ENCODE measurements at regions not wholly inside any gene's neighbourhood (a gene's known extent, or its start where the extent isn't known, plus 50 kb on each side); places are given as distances from the start of the nearest gene placed in this dataset.

DNA sequence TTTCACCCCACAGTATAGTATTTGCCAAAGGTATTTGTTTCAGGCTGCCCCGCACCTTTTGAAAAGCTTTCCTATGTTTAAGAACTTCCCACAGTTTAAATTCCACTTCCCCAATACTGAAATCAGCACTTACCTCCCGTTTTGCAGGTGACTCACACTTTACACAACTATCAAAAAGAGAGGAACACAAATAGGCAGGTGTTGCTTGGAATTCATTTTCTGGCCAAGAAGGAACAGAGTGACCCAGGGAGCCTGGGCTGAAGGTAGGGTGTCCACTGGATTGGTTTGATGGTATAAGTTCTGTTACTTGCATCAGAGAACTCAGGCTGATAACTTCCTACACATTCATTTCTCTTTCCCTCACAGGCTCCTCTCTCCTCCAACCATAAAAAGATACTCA is 60.1 kb upstream of the SLC30A5 start:
- no peak for TF ChIP-seq SIN3A (IDR thresholded peaks at IDR 0.05; ENCODE audit: borderline replicate concordance, insufficient read depth, low read depth, low read length)
- TF ChIP-seq, protein P1, sequence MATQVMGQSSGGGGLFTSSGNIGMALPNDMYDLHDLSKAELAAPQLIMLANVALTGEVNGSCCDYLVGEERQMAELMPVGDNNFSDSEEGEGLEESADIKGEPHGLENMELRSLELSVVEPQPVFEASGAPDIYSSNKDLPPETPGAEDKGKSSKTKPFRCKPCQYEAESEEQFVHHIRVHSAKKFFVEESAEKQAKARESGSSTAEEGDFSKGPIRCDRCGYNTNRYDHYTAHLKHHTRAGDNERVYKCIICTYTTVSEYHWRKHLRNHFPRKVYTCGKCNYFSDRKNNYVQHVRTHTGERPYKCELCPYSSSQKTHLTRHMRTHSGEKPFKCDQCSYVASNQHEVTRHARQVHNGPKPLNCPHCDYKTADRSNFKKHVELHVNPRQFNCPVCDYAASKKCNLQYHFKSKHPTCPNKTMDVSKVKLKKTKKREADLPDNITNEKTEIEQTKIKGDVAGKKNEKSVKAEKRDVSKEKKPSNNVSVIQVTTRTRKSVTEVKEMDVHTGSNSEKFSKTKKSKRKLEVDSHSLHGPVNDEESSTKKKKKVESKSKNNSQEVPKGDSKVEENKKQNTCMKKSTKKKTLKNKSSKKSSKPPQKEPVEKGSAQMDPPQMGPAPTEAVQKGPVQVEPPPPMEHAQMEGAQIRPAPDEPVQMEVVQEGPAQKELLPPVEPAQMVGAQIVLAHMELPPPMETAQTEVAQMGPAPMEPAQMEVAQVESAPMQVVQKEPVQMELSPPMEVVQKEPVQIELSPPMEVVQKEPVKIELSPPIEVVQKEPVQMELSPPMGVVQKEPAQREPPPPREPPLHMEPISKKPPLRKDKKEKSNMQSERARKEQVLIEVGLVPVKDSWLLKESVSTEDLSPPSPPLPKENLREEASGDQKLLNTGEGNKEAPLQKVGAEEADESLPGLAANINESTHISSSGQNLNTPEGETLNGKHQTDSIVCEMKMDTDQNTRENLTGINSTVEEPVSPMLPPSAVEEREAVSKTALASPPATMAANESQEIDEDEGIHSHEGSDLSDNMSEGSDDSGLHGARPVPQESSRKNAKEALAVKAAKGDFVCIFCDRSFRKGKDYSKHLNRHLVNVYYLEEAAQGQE (IDR thresholded peaks at IDR 0.05; ENCODE audit: insufficient read depth in 1 of 2, low read depth in 2 of 2, low read length in 1 of 2) = no peak
- BruUV-seq (replicated peaks) = no TSS peak
- Histone ChIP-seq H3K36me3 (ENCODE audit: control insufficient read depth, insufficient read depth, low read length) (no peaks in the 10 kb centered on the region), H3K4me1 (ENCODE audit: control insufficient read depth, insufficient read depth, low read length) (no peaks in the 10 kb centered on the region), H3K9me3 (ENCODE audit: control insufficient read depth, insufficient read depth, low read depth, low read length) (no peaks in the 10 kb centered on the region), H3K27me3 (ENCODE audit: control insufficient read depth, insufficient read depth, low read length) (peaks cover 21% of the 10 kb centered on the region), H3K27ac (ENCODE audit: low read length) (no peak overlapping the region), H3K4me3 (ENCODE audit: low read depth in 2 of 2, low read length in 2 of 2) (no peak overlapping the region)
- intact Hi-C loops (cut with micrococcal nuclease; ENCODE audit: unreplicated experiment) = no loop called here
- CTCF ChIA-PET = interaction anchor here (0.6 kb wide), 1 partner anchor 260 kb away, joined by 6 read pairs; no protein-coding TSS in a partner anchor
- POLR2A ChIA-PET = no interaction called here
- DNase-seq (ENCODE audit: low read depth, low spot score) (no peak), ATAC-seq (no peak)
- in situ Hi-C loops (cut with HindIII; ENCODE audit: low pct_unique_long_range_greater_than_20kb, low sequenced_read_pairs) = no loop called here

- BruUV-seq (replicated peaks) = no TSS peak
- intact Hi-C loops (cut with micrococcal nuclease; ENCODE audit: unreplicated experiment) = no loop called here
- no peaks in the 10 kb centered on the region for H3K4me1 ChIP-seq (ENCODE audit: control insufficient read depth, insufficient read depth, low read length)
- ChIA-PET POLR2A (no interaction called here), CTCF (interaction anchor here (0.6 kb wide), 2 partner anchors 264 to 303 kb away, joined by 3 read pairs; no protein-coding TSS in a partner anchor)
- H3K4me3 ChIP-seq (ENCODE audit: low read depth in 2 of 2, low read length in 2 of 2) = no peak overlapping the region
- no peak for ATAC-seq
- in situ Hi-C loops (cut with HindIII; ENCODE audit: low pct_unique_long_range_greater_than_20kb, low sequenced_read_pairs) = no loop called here
- no peak for DNase-seq (ENCODE audit: low read depth, low spot score)
- H3K36me3 ChIP-seq (ENCODE audit: control insufficient read depth, insufficient read depth, low read length) = no peaks in the 10 kb centered on the region
- H3K27ac ChIP-seq (ENCODE audit: low read length) = no peak overlapping the region
- no peak for TF ChIP-seq POLR2AphosphoS5 (IDR thresholded peaks at IDR 0.05; ENCODE audit: low read depth, low read length)
- TF ChIP-seq, protein P1 (IDR thresholded peaks at IDR 0.05; ENCODE audit: insufficient read depth in 1 of 2, low read depth in 2 of 2, low read length in 1 of 2) = no peak
- no peak for TF ChIP-seq TCF7L2 (IDR thresholded peaks at IDR 0.05; ENCODE audit: low read depth, low read length)
- TF ChIP-seq SIN3A (IDR thresholded peaks at IDR 0.05; ENCODE audit: borderline replicate concordance, insufficient read depth, low read depth, low read length) = no peak
- TF ChIP-seq CTCF (IDR thresholded peaks at IDR 0.05) = no peak
- H3K9me3 ChIP-seq (ENCODE audit: control insufficient read depth, insufficient read depth, low read depth, low read length) = no peaks in the 10 kb centered on the region
- H3K27me3 ChIP-seq (ENCODE audit: control insufficient read depth, insufficient read depth, low read length) = peaks cover 14% of the 10 kb centered on the region
Measured at GRCh38 chr5:69034898-69035297, 58.9 kb upstream of the SLC30A5 start.
